ENCODE measurements at regions not wholly inside any gene's neighbourhood (a gene's known extent, or its start where the extent isn't known, plus 50 kb on each side); places are given as distances from the start of the nearest gene placed in this dataset.
A peak's percentile ranks its signal among the peaks of the same experiment; 100 is the strongest.

DNA sequence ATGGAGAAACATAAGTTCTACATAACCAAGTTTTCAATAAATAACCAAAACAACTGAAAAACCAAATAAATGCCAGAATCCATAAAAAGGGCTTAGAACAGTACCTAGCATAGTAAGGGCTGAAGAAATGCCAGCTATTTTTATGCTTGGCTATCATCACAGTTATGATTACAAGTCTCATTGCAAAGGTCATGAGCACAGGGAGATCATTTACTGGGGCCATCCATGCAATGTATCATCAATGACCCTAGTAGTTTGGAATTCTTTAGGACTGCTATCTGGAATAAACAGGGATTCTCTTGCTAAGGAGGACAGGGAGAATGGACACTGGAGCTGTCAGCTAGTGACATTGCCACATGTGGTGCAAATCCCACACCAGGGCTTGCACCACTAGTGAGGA is 92.5 kb upstream of the NAP1L1 start:
- no peak for DNase-seq

- peak; percentile 50 for DNase-seq
These were observed 91.5 kb upstream of the NAP1L1 start for GRCh38 chr12:76175946-76176345.

DNA sequence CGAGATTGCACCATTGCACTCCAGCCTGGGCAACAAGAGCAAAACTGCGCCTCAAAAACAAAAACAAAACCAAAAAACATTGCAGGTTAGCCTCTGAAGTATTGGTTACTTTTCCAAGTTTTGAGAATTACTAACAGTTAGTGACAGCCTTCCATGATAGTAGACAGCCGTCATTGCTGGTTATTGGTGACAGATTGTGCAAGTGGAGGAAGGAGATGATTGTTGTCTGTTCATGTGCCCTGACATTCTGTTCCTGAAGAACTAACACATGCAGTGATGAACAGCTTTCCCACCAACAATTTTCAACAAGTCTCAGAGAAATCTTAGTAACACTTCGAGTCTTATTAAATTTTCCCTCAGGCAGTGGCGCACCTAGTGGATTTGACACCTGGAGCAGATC is 89.3 kb upstream of the NAP1L1 start:
- DNase-seq: peak; percentile 72

DNA sequence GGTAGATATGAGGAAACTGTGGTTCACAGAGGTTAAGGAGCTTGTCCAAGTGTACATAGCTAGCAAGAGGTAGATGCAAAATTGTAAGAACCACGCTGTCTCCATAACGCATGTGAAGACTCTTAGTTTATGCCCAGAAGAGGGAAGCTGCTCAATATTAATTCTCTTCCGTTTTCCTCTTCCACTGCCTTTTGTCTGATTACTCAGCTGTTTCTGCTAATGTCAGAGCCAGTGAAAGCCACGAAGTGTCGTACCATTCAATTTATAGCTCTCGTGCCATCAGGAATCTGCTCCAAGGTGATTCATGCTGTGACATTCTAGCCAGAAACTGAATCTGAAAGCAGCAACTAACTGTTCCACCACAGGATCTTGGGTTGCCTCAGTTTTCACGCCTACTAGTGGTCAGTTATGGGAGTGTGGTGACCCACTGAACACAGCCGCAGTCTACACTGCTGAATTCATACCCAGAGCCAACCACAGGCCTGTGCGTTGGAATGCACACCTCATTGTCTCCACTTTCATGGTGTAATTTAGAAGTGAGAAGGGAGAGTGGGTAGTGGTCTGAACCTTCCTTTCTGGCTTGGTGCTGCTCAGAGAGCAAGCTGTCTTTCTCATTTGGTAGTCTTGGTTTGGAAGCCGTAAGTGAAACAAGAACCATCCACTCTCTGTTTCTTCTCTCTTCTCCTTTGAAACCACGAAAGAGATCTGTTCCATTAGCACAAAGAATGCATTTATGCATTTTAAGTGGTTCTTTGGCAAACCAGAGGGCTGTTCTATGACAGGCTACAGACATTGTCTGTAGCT is 74.2 kb upstream of the NAP1L1 start:
- DNase-seq: peak; percentile 97

DNA sequence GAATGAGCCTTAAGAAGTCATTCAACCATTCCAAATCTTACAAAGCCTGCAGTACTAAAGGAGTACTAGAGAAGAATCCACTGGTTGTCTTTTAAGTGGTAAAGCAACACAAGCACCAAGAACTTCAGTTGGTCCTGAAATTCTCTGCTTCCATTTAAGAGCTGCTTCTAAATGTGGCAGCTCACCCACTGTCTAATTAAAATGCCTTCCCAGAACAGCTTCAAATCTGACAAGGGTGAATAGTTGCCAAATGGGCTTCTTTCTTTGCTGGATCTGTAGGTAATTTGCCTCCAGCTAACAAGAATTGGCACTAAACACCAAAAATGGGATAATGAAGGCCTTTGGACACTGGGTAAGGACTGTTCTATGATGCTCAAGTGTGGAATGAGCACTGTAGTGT is 72.2 kb upstream of the NAP1L1 start:
- DNase-seq: no peak

DNA sequence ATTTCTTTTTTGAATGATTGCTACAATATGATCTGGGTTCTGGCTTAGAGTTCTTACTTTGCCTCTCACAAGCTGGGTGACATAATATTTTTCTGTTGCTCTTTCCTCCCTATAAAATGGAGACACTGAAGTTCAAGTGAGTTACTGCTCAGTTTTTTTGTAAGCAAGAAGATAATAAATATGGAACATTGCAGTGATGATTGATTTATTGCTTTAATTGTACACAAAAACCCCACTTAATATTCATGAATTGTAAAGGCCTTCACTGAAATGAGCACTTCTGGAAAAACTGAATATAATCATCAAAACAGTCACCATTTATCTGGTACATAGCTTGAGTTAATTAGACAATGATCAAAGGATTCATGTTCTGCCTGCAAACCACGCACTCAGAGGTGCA is 71.8 kb upstream of the NAP1L1 start:
- DNase-seq: no peak

DNA sequence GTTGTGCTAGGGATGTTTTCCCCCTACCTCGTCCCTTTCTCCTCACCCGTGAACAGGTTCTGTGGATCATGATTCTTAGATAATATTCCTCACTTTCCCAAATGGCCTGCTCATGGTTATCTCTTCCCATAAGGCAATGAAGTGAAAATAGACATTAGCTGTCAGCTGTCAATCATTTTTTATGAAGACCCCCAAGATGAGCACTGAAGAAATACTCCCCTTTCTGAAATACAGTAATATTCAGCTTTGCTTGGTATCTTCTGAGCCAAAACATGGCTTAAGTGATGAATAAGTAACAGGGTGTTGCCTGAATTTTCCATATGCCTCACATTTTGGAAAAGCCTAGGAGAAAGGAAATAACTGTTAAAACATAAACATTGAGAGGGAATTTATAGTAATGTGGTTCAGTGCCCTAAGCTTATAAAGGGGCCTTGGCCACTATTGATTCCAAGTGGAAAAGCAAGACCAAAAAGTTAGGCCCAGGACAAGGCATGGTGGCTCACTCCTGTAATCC is 70.7 kb upstream of the NAP1L1 start:
- no peak for DNase-seq

GRCh38 chr12:76153616-76154015 is 69.1 kb upstream of the NAP1L1 start:
- no peak for DNase-seq

- DNase-seq: peak; percentile 95
These were observed 67.8 kb upstream of the NAP1L1 start for GRCh38 chr12:76152181-76152807.

- peak; percentile 36 for DNase-seq
These were observed 59.7 kb upstream of the NAP1L1 start for GRCh38 chr12:76144245-76144549.

DNA sequence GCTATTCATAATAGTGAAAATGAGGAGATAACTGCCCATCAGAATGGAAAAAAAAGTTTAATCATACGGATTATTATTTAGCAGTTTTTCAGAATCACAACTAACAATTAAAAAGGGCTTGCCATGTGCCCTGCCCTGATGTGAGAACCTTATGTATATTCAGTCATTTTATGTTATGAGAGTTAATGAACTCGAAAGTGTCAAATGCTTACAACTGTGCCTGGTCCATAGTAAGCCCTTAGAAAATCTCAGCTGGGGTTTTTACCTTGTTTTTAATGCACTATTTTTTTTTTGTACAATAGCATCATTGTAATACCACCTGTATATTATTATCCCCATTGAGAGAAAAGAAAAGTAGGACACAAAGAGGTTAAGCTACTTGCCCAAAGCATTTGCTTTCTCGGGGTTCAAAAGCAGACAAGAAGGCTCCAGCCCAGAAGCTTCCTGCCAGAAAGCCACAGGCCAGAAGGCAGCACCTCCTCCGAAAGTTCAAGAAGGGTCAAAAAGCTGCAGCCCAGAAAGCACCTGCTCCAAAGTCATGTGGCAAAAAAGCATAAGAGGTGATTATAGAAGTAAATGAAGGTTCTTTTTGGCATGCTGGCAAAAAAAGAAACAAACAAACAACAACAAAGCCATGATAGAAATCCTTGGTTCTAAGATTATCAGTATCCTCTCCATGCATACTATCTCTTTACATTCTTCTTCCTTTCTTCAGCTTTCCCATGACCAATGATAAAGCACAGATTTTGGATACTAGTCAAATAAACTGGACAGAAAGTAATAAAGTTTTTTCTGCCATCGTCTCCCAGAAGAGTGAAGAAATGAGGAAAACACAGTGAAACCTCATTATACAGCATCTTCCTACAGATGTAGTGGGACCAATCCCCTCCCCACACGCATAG is 59.1 kb upstream of the NAP1L1 start:
- DNase-seq: no peak

DNA sequence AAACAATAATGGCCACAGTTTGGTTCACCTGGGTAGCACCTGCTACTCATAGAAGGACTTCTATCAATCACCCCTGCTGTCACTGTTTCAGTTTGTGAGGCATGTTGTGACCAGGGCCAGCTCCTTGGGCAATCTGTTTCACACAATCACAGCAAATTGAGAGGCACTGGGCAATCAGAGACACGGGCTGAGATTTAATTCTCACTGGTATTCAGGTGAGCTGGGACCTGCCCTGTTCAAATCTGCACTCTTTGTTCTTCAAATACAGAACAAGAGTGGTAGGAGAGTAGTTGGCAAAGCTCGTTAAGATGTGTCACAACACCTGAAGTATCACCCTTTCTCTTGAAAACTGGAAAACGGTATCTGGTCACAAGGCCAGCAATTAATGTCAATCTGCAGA is 57.8 kb upstream of the NAP1L1 start:
- DNase-seq: no peak

GRCh38 chr12:76138656-76139055 is 54.2 kb upstream of the NAP1L1 start:
- DNase-seq: no peak

GRCh38 chr12:76137606-76138005 is 53.1 kb upstream of the NAP1L1 start:
- no peak for DNase-seq

DNA sequence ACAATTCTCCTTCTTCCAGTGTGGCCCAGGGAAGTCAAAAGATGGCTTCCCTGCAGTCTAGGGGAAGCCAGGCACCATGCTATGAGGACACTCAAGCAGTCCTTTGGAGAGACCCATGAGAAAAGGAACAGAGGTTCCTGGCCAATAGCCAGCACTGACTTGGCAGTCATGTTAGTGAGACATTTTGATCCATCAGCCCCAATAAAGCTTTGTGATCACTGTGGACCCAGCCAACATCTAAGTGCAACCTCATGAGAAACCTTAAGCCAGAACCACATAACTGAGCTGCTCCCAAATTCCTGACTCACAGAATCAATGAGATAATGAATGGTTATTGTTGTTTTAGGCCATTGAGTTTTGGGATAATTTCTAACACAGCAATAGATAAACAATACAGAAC is 51.0 kb upstream of the NAP1L1 start:
- no peak for DNase-seq
